ENCODE measurements at regions not wholly inside any gene's neighbourhood (a gene's known extent, or its start where the extent isn't known, plus 50 kb on each side); places are given as distances from the start of the nearest gene placed in this dataset.
"Not testable (repeated sequence)": the region's sequence is repeated elsewhere in the genome, so short reads cannot be mapped to it uniquely, and the experiment has no call there.

- H3K9me2 ChIP-seq (replicated peaks; ENCODE audit: insufficient read depth, low read length) = no peaks in the 10 kb centered on the region
- H3K4me2 ChIP-seq (ENCODE audit: low read depth, low read length) = no peak overlapping the region
- DNase-seq = no peak
- no peak overlapping the region for H3K27ac ChIP-seq (ENCODE audit: low read length)
- H4K20me1 ChIP-seq (ENCODE audit: insufficient read depth, low read length) = no peaks in the 10 kb centered on the region
- H3K27me3 ChIP-seq (replicated peaks; ENCODE audit: insufficient read depth, low read length) = no peaks in the 10 kb centered on the region
- H3K4me3 ChIP-seq (ENCODE audit: low read length) = no peak overlapping the region
- no peaks in the 10 kb centered on the region for H3K4me1 ChIP-seq (ENCODE audit: low read length)
- no peak overlapping the region for H3K9ac ChIP-seq (ENCODE audit: low read length)
- no peaks in the 10 kb centered on the region for H3K9me3 ChIP-seq (replicated peaks; ENCODE audit: insufficient read depth, low read length)
- H3K79me2 ChIP-seq (ENCODE audit: low read length) = no peaks in the 10 kb centered on the region
- no peaks in the 10 kb centered on the region for H3F3A ChIP-seq (ENCODE audit: insufficient read depth, low read length)
- H2AFZ ChIP-seq (ENCODE audit: low read length) = no peak overlapping the region
- H3K36me3 ChIP-seq (replicated peaks; ENCODE audit: insufficient read depth, low read length) = no peaks in the 10 kb centered on the region
- TF ChIP-seq EZH2phosphoT487 (IDR thresholded peaks at IDR 0.05; ENCODE audit: low read length) = no peak
- no peak for TF ChIP-seq CTCF (IDR thresholded peaks at IDR 0.05; ENCODE audit: low read length)
- no peak for TF ChIP-seq EZH2 (optimal IDR thresholded peaks at IDR 0.05; ENCODE audit: low read depth, low read length)
Observed at GRCh38 chr3:6315906-6316305, 545.0 kb upstream of the GRM7 start.

GRCh38 chr3:6321999-6322398, 538.9 kb upstream of the GRM7 start:
- TF ChIP-seq EZH2 (optimal IDR thresholded peaks at IDR 0.05; ENCODE audit: low read depth, low read length) = no peak
- TF ChIP-seq EZH2phosphoT487 (IDR thresholded peaks at IDR 0.05; ENCODE audit: low read length) = no peak
- TF ChIP-seq CTCF (IDR thresholded peaks at IDR 0.05; ENCODE audit: low read length) = no peak
- H3K36me3 ChIP-seq (replicated peaks; ENCODE audit: insufficient read depth, low read length) = no peaks in the 10 kb centered on the region
- H3K4me2 ChIP-seq (ENCODE audit: low read depth, low read length) = no peak overlapping the region
- no peaks in the 10 kb centered on the region for H3K27me3 ChIP-seq (replicated peaks; ENCODE audit: insufficient read depth, low read length)
- H3K9me2 ChIP-seq (replicated peaks; ENCODE audit: insufficient read depth, low read length) = no peaks in the 10 kb centered on the region
- no peaks in the 10 kb centered on the region for H3K4me1 ChIP-seq (ENCODE audit: low read length)
- H3K27ac ChIP-seq (ENCODE audit: low read length) = no peak overlapping the region
- H2AFZ ChIP-seq (ENCODE audit: low read length) = no peak overlapping the region
- no peak for DNase-seq
- no peak overlapping the region for H3K9ac ChIP-seq (ENCODE audit: low read length)
- H3K79me2 ChIP-seq (ENCODE audit: low read length) = no peaks in the 10 kb centered on the region
- H3K4me3 ChIP-seq (ENCODE audit: low read length) = no peak overlapping the region
- H3K9me3 ChIP-seq (replicated peaks; ENCODE audit: insufficient read depth, low read length) = no peaks in the 10 kb centered on the region
- H4K20me1 ChIP-seq (ENCODE audit: insufficient read depth, low read length) = no peaks in the 10 kb centered on the region
- H3F3A ChIP-seq (ENCODE audit: insufficient read depth, low read length) = no peaks in the 10 kb centered on the region

- no peaks in the 10 kb centered on the region for H3K27me3 ChIP-seq (replicated peaks; ENCODE audit: insufficient read depth, low read length)
Observed at GRCh38 chr3:6326771-6327170, 534.1 kb upstream of the GRM7 start.

GRCh38 chr3:6340980-6341325, 520.0 kb upstream of the GRM7 start:
- H3K27me3 ChIP-seq (replicated peaks; ENCODE audit: insufficient read depth, low read length); H3K79me2 ChIP-seq (ENCODE audit: low read length); H3K27ac ChIP-seq (ENCODE audit: low read length); H3K4me2 ChIP-seq (ENCODE audit: low read depth, low read length); H3K4me1 ChIP-seq (ENCODE audit: low read length); H4K20me1 ChIP-seq (ENCODE audit: insufficient read depth, low read length); H3K9me3 ChIP-seq (replicated peaks; ENCODE audit: insufficient read depth, low read length); H3K9me2 ChIP-seq (replicated peaks; ENCODE audit: insufficient read depth, low read length); H2AFZ ChIP-seq (ENCODE audit: low read length); H3F3A ChIP-seq (ENCODE audit: insufficient read depth, low read length); H3K36me3 ChIP-seq (replicated peaks; ENCODE audit: insufficient read depth, low read length); DNase-seq; H3K9ac ChIP-seq (ENCODE audit: low read length); H3K4me3 ChIP-seq (ENCODE audit: low read length): not testable (repeated sequence)

More at GRCh38 chr3:6326771-6327170, 534.1 kb upstream of the GRM7 start:
- no peaks in the 10 kb centered on the region for H3K4me1 ChIP-seq (ENCODE audit: low read length)
- H3K4me3 ChIP-seq (ENCODE audit: low read length) = no peak overlapping the region
- no peaks in the 10 kb centered on the region for H3K79me2 ChIP-seq (ENCODE audit: low read length)
- H3K9me3 ChIP-seq (replicated peaks; ENCODE audit: insufficient read depth, low read length) = no peaks in the 10 kb centered on the region
- no peaks in the 10 kb centered on the region for H3K36me3 ChIP-seq (replicated peaks; ENCODE audit: insufficient read depth, low read length)
- H3K4me2 ChIP-seq (ENCODE audit: low read depth, low read length) = no peak overlapping the region
- no peak overlapping the region for H2AFZ ChIP-seq (ENCODE audit: low read length)
- no peaks in the 10 kb centered on the region for H3K9me2 ChIP-seq (replicated peaks; ENCODE audit: insufficient read depth, low read length)
- H3K9ac ChIP-seq (ENCODE audit: low read length) = no peak overlapping the region
- TF ChIP-seq CTCF (IDR thresholded peaks at IDR 0.05; ENCODE audit: low read length) (no peak), EZH2phosphoT487 (IDR thresholded peaks at IDR 0.05; ENCODE audit: low read length) (no peak), EZH2 (optimal IDR thresholded peaks at IDR 0.05; ENCODE audit: low read depth, low read length) (no peak)
- H3K27ac ChIP-seq (ENCODE audit: low read length) = no peak overlapping the region
- no peak for DNase-seq
- H4K20me1 ChIP-seq (ENCODE audit: insufficient read depth, low read length) = no peaks in the 10 kb centered on the region
- H3F3A ChIP-seq (ENCODE audit: insufficient read depth, low read length) = no peaks in the 10 kb centered on the region
